ENCODE measurements at regions not wholly inside any gene's neighbourhood (a gene's known extent, or its start where the extent isn't known, plus 50 kb on each side); places are given as distances from the start of the nearest gene placed in this dataset.

- no peak for TF ChIP-seq POLR2A (IDR thresholded peaks at IDR 0.05)
- TF ChIP-seq CTCF (IDR thresholded peaks at IDR 0.05): no peak
Measured at GRCh38 chrX:53882331-53882730, 161.9 kb downstream of the PHF8 start.

Data from lower leg skin (tissue), 3 donors.